ENCODE measurements at regions not wholly inside any gene's neighbourhood (a gene's known extent, or its start where the extent isn't known, plus 50 kb on each side); places are given as distances from the start of the nearest gene placed in this dataset.

DNA sequence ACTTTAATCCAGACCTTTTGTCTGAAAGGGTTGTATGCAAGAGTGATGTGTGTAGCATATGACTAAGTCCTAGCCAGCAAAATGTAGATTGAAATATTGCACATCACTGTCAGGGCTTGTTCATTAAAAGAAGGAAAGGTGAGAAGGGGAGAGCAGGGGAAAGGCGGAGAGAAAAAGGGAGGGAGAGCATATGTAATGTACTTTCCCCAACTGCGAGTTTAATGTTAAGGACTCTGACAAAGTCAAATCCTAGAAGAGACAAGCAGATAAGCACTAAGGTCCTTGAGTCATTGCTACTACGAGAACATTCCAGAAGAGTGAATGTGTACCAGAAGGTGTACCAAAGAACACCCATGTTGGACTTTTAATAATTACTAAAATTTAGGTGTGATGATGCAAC lies 1336.7 kb downstream of the NSUN3 start:
- Histone ChIP-seq H3K36me3 (ENCODE audit: control insufficient read depth, insufficient read depth, low read length) (no peaks in the 10 kb centered on the region), H3K4me3 (ENCODE audit: low read depth, low read length) (no peak overlapping the region), H3K27me3 (ENCODE audit: control insufficient read depth, insufficient read depth, low read length) (no peaks in the 10 kb centered on the region)
- ChIA-PET POLR2A (no interaction called here), CTCF (no interaction called here)
- no peak for DNase-seq (ENCODE audit: low read depth)
- TF ChIP-seq, protein P1, sequence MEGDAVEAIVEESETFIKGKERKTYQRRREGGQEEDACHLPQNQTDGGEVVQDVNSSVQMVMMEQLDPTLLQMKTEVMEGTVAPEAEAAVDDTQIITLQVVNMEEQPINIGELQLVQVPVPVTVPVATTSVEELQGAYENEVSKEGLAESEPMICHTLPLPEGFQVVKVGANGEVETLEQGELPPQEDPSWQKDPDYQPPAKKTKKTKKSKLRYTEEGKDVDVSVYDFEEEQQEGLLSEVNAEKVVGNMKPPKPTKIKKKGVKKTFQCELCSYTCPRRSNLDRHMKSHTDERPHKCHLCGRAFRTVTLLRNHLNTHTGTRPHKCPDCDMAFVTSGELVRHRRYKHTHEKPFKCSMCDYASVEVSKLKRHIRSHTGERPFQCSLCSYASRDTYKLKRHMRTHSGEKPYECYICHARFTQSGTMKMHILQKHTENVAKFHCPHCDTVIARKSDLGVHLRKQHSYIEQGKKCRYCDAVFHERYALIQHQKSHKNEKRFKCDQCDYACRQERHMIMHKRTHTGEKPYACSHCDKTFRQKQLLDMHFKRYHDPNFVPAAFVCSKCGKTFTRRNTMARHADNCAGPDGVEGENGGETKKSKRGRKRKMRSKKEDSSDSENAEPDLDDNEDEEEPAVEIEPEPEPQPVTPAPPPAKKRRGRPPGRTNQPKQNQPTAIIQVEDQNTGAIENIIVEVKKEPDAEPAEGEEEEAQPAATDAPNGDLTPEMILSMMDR (IDR thresholded peaks at IDR 0.05; ENCODE audit: insufficient read depth, low read depth, low read length) = no peak

DNA sequence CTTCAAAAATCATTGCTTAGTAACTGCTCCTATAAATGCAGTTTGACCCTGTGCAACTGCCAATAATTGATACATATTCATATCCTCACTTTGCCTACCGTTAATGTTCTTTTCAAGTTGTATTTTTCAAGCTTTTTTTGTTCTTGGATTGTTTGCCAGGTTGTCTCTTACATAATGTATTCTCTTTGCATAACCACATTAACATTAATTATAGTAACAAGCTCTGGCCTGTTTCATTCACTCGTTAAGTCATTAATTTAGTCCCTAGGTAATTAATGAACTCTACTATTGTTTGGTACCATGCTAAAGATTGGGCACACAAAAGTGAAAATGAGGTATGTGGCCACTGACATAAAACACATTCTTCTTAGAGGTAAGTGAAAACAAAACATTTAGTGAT lies 1338.8 kb downstream of the NSUN3 start:
- Histone ChIP-seq H3K4me3 (ENCODE audit: low read depth, low read length) (no peak overlapping the region), H3K36me3 (ENCODE audit: control insufficient read depth, insufficient read depth, low read length) (no peaks in the 10 kb centered on the region), H3K27me3 (ENCODE audit: control insufficient read depth, insufficient read depth, low read length) (no peaks in the 10 kb centered on the region)
- ChIA-PET POLR2A (no interaction called here), CTCF (no interaction called here)
- no peak for DNase-seq (ENCODE audit: low read depth)
- TF ChIP-seq, protein P1 (IDR thresholded peaks at IDR 0.05; ENCODE audit: insufficient read depth, low read depth, low read length) = no peak

DNA sequence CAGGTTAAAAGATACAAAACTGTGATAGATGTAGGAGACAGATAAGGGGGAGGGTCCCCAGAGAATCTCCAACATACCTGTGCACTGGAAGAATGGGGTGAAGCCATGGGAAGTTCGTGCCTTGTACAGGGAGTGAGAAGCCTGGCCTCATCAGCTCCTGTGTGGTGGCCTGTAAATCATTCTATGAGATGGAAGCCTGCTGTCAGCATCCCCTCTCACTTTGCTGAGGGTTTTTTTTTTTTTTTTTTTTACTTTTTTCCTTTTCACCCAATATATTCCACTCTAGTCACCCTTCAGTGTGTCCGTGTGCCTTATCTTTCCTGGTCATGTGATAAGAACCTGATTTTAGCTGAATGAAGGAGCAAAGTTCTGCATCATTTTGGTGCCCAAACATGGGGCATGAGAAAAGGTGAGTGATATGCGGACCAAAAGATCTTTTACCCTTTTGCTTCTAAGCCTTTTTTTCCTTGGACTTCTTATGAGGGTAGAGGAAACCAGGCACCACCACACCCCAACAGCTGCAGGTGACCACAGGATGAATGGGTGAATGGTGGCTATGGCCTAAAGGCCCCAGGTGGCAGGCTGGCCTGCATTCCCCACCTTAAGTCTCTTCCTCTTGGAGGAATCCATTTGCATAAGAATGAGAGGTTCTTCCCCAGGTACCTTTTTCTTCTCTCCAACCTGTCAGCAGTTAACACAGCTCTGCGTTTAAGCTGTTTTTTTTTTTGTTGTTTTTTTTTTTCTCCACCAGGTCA lies 1345.0 kb downstream of the NSUN3 start:
- TF ChIP-seq, protein P1 (IDR thresholded peaks at IDR 0.05; ENCODE audit: insufficient read depth, low read depth, low read length) = no peak
- H3K27me3 ChIP-seq (ENCODE audit: control insufficient read depth, insufficient read depth, low read length) = no peaks in the 10 kb centered on the region
- H3K4me3 ChIP-seq (ENCODE audit: low read depth, low read length) = no peak overlapping the region
- ChIA-PET CTCF (no interaction called here), POLR2A (no interaction called here)
- no peak for DNase-seq (ENCODE audit: low read depth)
- no peaks in the 10 kb centered on the region for H3K36me3 ChIP-seq (ENCODE audit: control insufficient read depth, insufficient read depth, low read length)

DNA sequence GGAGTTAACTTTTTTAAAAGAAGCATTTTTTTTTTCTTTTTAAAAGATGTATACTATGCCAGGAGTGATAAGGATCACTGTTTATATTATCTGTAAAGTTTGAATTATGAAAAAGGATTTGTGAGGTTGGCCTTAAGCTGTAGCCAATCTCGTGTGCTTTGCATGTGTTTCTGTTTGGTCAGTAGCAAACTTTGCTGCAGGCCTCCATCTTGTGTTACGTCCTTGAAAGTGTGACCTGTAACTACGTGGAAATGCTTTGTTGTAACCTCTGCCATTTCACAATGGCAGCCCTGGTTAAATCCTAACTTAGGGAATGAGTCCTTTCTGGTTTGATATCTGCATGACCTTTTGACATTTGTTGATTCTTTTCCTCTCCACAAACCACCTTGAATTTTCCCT lies 1345.6 kb downstream of the NSUN3 start:
- TF ChIP-seq, protein P1 (IDR thresholded peaks at IDR 0.05; ENCODE audit: insufficient read depth, low read depth, low read length) = no peak
- Histone ChIP-seq H3K27me3 (ENCODE audit: control insufficient read depth, insufficient read depth, low read length) (no peaks in the 10 kb centered on the region), H3K36me3 (ENCODE audit: control insufficient read depth, insufficient read depth, low read length) (no peaks in the 10 kb centered on the region), H3K4me3 (ENCODE audit: low read depth, low read length) (no peak overlapping the region)
- DNase-seq (ENCODE audit: low read depth) = no peak
- POLR2A ChIA-PET = no interaction called here
- CTCF ChIA-PET = no interaction called here

DNA sequence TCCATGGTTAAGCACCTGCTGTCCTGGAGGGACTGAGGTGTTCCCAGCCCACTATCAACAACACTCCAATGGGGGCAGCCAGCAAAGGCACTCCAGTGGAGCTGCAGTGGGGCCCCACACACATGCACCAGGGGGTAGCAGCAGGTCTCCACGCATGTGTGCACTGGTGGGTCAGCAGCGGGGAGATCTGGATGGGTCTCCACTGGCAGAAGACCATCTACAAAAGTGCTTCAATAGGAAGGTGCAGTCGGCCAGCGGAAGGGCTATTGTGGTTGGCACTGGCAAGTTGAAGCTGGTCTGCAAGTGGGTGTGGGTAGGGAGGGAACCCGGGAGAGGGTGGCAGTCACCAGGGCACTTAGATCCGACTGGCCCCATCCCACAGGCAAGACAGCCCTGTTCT lies 1355.4 kb downstream of the NSUN3 start:
- H3K4me3 ChIP-seq (ENCODE audit: low read depth, low read length) = no peak overlapping the region
- ChIA-PET CTCF (interaction anchor here (0.6 kb wide), 1 partner anchor 1206 kb away, joined by 4 read pairs; no protein-coding TSS in a partner anchor), POLR2A (no interaction called here)
- H3K36me3 ChIP-seq (ENCODE audit: control insufficient read depth, insufficient read depth, low read length) = no peaks in the 10 kb centered on the region
- TF ChIP-seq, protein P1 (IDR thresholded peaks at IDR 0.05; ENCODE audit: insufficient read depth, low read depth, low read length) = no peak
- no peaks in the 10 kb centered on the region for H3K27me3 ChIP-seq (ENCODE audit: control insufficient read depth, insufficient read depth, low read length)
- DNase-seq (ENCODE audit: low read depth) = no peak

Measured in BJ (cell line).